Ishikawa (cell line): ENCODE measurements at regions not wholly inside any gene's neighbourhood (a gene's known extent, or its start where the extent isn't known, plus 50 kb on each side); places are given as distances from the start of the nearest gene placed in this dataset.

Experiments used
- CEBPB ChIP-seq: IDR thresholded peaks from 2 replicates; pipeline ENCODE4 v1.6.1; 2012
- CREB1 ChIP-seq: IDR thresholded peaks from 2 replicates; pipeline ENCODE4 v1.6.1; 2012; ENCODE audit warnings: low read depth
- EGR1 ChIP-seq: IDR thresholded peaks from 2 replicates; pipeline ENCODE4 v1.6.1; 2012
- EP300 ChIP-seq: IDR thresholded peaks from 2 replicates; pipeline ENCODE4 v1.6.1; 2012; ENCODE audit warnings: borderline replicate concordance
- FOXM1 ChIP-seq: IDR thresholded peaks from 2 replicates; pipeline ENCODE4 v1.6.1; 2012; ENCODE audit warnings: low read depth, borderline replicate concordance
- NFIC ChIP-seq: IDR thresholded peaks from 2 replicates; pipeline ENCODE4 v1.6.1; 2012
- RAD21 ChIP-seq: IDR thresholded peaks from 2 replicates; pipeline ENCODE4 v1.6.1; 2012; ENCODE audit warnings: low read depth
- TAF1 ChIP-seq: IDR thresholded peaks from 2 replicates; pipeline ENCODE4 v1.6.1; 2012; ENCODE audit warnings: low read depth, mild to moderate bottlenecking
- TCF12 ChIP-seq: IDR thresholded peaks from 2 replicates; pipeline ENCODE4 v1.6.1; 2012; ENCODE audit warnings: low read depth
- TEAD4 ChIP-seq: IDR thresholded peaks from 2 replicates; pipeline ENCODE4 v1.6.1; 2012
- YY1 ChIP-seq: IDR thresholded peaks from 2 replicates; pipeline ENCODE4 v1.6.1; 2012; ENCODE audit warnings: low read depth
- ZBTB7A ChIP-seq: IDR thresholded peaks from 2 replicates; pipeline ENCODE4 v1.6.1; 2012; ENCODE audit warnings: low read depth
- TF ChIP-seq, protein P1 (sequence below): IDR thresholded peaks from 2 replicates; pipeline ENCODE4 v1.6.1; 2012
- TF ChIP-seq, protein P2 (sequence below): IDR thresholded peaks from 2 replicates; pipeline ENCODE4 v1.6.1; 2012
- TF ChIP-seq, protein P3 (sequence below): IDR thresholded peaks from 2 replicates; pipeline ENCODE4 v1.6.1; 2012; ENCODE audit warnings: low read depth, mild to moderate bottlenecking

DNA sequence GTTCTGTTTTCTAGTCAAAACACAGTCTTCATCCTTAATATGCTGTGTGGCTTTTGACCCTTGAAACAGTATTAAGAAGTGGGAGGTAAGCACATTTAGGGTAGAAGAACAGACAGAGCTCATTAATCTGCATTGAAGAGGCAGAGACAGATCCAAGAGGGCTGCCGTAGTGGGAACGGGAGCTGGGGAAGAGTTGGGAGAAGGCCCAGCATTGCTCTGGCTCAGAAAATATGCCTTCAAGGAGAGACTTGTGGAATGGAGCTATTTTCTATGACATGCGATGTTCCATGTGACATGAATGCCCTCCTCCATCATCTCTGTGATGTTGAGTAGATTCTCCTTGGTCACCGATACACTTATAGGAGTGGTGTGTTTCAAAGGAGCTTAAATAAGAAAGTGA, 273.3 kb upstream of the BOD1L1 start:
- TF ChIP-seq EP300 (no peak), TAF1 (no peak), TCF12 (no peak), ZBTB7A (no peak), EGR1 (no peak), TEAD4 (no peak), CEBPB (no peak), CREB1 (no peak), FOXM1 (no peak), RAD21 (no peak), NFIC (no peak), YY1 (no peak)
- TF ChIP-seq, protein P1, sequence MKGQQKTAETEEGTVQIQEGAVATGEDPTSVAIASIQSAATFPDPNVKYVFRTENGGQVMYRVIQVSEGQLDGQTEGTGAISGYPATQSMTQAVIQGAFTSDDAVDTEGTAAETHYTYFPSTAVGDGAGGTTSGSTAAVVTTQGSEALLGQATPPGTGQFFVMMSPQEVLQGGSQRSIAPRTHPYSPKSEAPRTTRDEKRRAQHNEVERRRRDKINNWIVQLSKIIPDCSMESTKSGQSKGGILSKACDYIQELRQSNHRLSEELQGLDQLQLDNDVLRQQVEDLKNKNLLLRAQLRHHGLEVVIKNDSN = no peak
- TF ChIP-seq, protein P2, sequence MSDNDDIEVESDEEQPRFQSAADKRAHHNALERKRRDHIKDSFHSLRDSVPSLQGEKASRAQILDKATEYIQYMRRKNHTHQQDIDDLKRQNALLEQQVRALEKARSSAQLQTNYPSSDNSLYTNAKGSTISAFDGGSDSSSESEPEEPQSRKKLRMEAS = no peak
- TF ChIP-seq, protein P3, sequence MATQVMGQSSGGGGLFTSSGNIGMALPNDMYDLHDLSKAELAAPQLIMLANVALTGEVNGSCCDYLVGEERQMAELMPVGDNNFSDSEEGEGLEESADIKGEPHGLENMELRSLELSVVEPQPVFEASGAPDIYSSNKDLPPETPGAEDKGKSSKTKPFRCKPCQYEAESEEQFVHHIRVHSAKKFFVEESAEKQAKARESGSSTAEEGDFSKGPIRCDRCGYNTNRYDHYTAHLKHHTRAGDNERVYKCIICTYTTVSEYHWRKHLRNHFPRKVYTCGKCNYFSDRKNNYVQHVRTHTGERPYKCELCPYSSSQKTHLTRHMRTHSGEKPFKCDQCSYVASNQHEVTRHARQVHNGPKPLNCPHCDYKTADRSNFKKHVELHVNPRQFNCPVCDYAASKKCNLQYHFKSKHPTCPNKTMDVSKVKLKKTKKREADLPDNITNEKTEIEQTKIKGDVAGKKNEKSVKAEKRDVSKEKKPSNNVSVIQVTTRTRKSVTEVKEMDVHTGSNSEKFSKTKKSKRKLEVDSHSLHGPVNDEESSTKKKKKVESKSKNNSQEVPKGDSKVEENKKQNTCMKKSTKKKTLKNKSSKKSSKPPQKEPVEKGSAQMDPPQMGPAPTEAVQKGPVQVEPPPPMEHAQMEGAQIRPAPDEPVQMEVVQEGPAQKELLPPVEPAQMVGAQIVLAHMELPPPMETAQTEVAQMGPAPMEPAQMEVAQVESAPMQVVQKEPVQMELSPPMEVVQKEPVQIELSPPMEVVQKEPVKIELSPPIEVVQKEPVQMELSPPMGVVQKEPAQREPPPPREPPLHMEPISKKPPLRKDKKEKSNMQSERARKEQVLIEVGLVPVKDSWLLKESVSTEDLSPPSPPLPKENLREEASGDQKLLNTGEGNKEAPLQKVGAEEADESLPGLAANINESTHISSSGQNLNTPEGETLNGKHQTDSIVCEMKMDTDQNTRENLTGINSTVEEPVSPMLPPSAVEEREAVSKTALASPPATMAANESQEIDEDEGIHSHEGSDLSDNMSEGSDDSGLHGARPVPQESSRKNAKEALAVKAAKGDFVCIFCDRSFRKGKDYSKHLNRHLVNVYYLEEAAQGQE = no peak

DNA sequence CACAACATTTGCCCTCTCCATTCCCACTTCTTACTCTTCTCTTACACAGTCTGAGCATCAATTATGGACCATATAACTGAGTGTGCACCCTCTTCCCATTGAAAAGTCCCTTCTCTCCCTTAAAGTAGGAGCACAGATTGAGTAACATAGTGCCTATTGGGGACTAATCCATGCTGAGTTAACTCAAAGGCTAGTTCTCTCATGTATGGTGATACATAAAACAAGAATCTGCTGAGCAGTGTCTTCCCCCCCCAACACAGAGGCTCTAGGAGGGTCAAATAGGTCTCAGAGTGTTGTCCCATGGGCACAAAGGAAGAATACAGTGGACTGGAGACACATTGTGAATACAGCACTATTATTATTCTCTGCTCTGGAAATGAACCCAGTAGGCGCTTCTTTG, 274.6 kb upstream of the BOD1L1 start:
- TF ChIP-seq NFIC (no peak), TCF12 (no peak), TAF1 (no peak), EGR1 (no peak), TEAD4 (no peak), CREB1 (no peak), EP300 (no peak), FOXM1 (no peak), ZBTB7A (no peak), RAD21 (no peak), CEBPB (no peak)
- TF ChIP-seq, protein P2 = no peak
- TF ChIP-seq, protein P1 = no peak
- TF ChIP-seq, protein P3 = no peak

DNA sequence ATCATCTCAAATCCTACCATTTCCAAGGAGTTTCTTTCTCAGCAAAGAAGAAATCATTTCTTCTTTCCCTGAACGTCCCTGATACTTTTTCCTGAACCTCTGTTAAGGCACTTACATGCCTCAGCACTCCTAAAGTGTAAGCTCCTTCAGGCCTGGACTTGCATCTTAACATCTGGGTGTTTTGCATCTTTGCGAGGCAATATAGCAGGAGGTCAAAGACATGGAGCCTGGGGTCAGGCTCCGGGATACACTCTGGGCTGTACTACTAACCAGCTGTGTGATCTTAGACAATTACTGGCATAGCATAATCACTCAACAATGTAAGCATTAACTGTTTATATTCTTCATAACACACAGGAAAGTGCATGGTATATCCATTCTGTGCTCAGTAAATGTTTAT, 275.5 kb upstream of the BOD1L1 start:
- TF ChIP-seq RAD21 = no peak

DNA sequence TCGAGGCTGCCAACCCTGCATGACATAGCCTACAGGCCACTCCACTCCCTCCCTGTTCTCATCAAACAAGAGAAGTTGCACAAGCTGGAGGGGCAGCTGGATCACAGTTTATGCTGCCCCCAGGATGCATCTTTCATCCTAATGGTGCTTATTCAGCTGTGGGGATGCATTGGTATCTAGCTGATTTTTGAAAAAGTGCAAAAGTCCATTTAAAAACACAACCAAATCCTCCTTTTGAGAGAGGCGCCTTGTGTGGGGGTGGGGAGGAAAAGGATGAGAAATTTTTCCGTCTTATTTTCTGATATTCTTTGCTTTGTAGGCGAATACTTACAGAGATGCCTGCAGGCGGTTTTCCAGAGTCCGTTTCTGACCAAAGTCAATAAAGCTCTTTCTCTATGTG, 276.4 kb upstream of the BOD1L1 start:
- TF ChIP-seq CEBPB (no peak), FOXM1 (no peak), CREB1 (no peak), EP300 (no peak), NFIC (no peak), YY1 (no peak), TAF1 (no peak), ZBTB7A (no peak), RAD21 (no peak), TEAD4 (no peak)
- TF ChIP-seq, protein P2 = no peak
- TF ChIP-seq, protein P1 = no peak
- TF ChIP-seq, protein P3 = no peak
